Activated naive CD4-positive, alpha-beta T cell treated with anti-CD3 and anti-CD28 coated beads, Interleukin-2, amount 50 U/mL, for 16 hours (primary cell): ENCODE measurements at regions not wholly inside any gene's neighbourhood (a gene's known extent, or its start where the extent isn't known, plus 50 kb on each side); places are given as distances from the start of the nearest gene placed in this dataset.
"Not testable (repeated sequence)": the region's sequence is repeated elsewhere in the genome, so short reads cannot be mapped to it uniquely, and the experiment has no call there.

Source experiments
- DNase-seq: peaks from one replicate; pipeline ENCODE4 v3.0.0-alpha.2; 2020

GRCh38 chr9:18305167-18305806 is 168.7 kb upstream of the ADAMTSL1 start:
- DNase-seq: not testable (repeated sequence)

GRCh38 chr9:18314316-18314715 is 159.6 kb upstream of the ADAMTSL1 start:
- no peak for DNase-seq

GRCh38 chr9:18317896-18318295 is 156.1 kb upstream of the ADAMTSL1 start:
- DNase-seq: no peak

GRCh38 chr9:18319918-18320445 is 154.0 kb upstream of the ADAMTSL1 start:
- DNase-seq: no peak

- no peak for DNase-seq
These were observed 148.8 kb upstream of the ADAMTSL1 start for GRCh38 chr9:18324928-18325745.

- DNase-seq: not testable (repeated sequence)
These were observed 148.3 kb upstream of the ADAMTSL1 start for GRCh38 chr9:18325746-18326011.

GRCh38 chr9:18327121-18327520 is 146.8 kb upstream of the ADAMTSL1 start:
- DNase-seq: no peak

GRCh38 chr9:18330401-18331309 is 143.3 kb upstream of the ADAMTSL1 start:
- no peak for DNase-seq

- no peak for DNase-seq
These were observed 142.7 kb upstream of the ADAMTSL1 start for GRCh38 chr9:18331310-18331684.

- DNase-seq: no peak
These were observed 142.1 kb upstream of the ADAMTSL1 start for GRCh38 chr9:18331808-18332209.

GRCh38 chr9:18333157-18333556 is 140.8 kb upstream of the ADAMTSL1 start:
- no peak for DNase-seq

- no peak for DNase-seq
These were observed 138.1 kb upstream of the ADAMTSL1 start for GRCh38 chr9:18335825-18336224.

GRCh38 chr9:18338042-18338441 is 135.9 kb upstream of the ADAMTSL1 start:
- no peak for DNase-seq

- no peak for DNase-seq
These were observed 130.2 kb upstream of the ADAMTSL1 start for GRCh38 chr9:18343784-18344183.

GRCh38 chr9:18346745-18347144 is 127.2 kb upstream of the ADAMTSL1 start:
- DNase-seq: no peak

GRCh38 chr9:18347386-18348082 is 126.4 kb upstream of the ADAMTSL1 start:
- DNase-seq: no peak

GRCh38 chr9:18348083-18348475 is 125.9 kb upstream of the ADAMTSL1 start:
- DNase-seq: no peak

- DNase-seq: no peak
These were observed 124.4 kb upstream of the ADAMTSL1 start for GRCh38 chr9:18349530-18349929.

- no peak for DNase-seq
These were observed 123.9 kb upstream of the ADAMTSL1 start for GRCh38 chr9:18350036-18350435.

GRCh38 chr9:18350995-18351595 is 122.9 kb upstream of the ADAMTSL1 start:
- no peak for DNase-seq

- DNase-seq: no peak
These were observed 121.2 kb upstream of the ADAMTSL1 start for GRCh38 chr9:18352711-18353110.

- no peak for DNase-seq
These were observed 120.5 kb upstream of the ADAMTSL1 start for GRCh38 chr9:18353473-18353872.
